IMR-90 (cell line): ENCODE measurements at regions not wholly inside any gene's neighbourhood (a gene's known extent, or its start where the extent isn't known, plus 50 kb on each side); places are given as distances from the start of the nearest gene placed in this dataset.
A peak's percentile ranks its signal among the peaks of the same experiment; 100 is the strongest.

ENCODE experiments used
- ATAC-seq: fragments of 200-7000 bp; cut with Tn5 transposase; 2 replicates; pipeline ENCODE4 v1.9.1; 2020; ENCODE audit warnings: low read depth, mild to moderate bottlenecking, moderate library complexity
- BruUV-seq: library from RNA; stranded (reverse); fragments of 400-500 nt; replicated peaks from 2 replicates; lab custom pipeline; 2021; lab: Mats Ljungman, UMichigan
- CTCF ChIA-PET: fragments of 300-600 bp; formaldehyde crosslinking; extraction: SDS; loops from one replicate; lab custom pipeline; 2021; ENCODE audit warnings: antibody characterized with exemption; lab: Yijun Ruan, JAX
- POLR2A ChIA-PET: fragments of 300-600 bp; sonication (Branson Sonifier 250); formaldehyde crosslinking; loops from one replicate; lab custom pipeline; 2022; ENCODE audit warnings: antibody characterized with exemption; ENCODE audit not compliant: unreplicated experiment; lab: Charles Lee
- DNase-seq: peaks from one replicate; pipeline ENCODE4 v3.0.0; 2013
- H2AFZ ChIP-seq: replicated peaks from 2 replicates; pipeline ENCODE3; 2013; ENCODE audit warnings: low read length, mild to moderate bottlenecking; ENCODE audit not compliant: poor library complexity
- H2AK5ac ChIP-seq: 2 replicates; pipeline ENCODE4 v1.6.1; 2013; ENCODE audit warnings: low read depth, low read length, inconsistent platforms
- H2AK9ac ChIP-seq: replicated peaks from 2 replicates; pipeline ENCODE3; 2013; ENCODE audit warnings: mild to moderate bottlenecking, low read depth, low read length, moderate library complexity; ENCODE audit not compliant: poor library complexity
- H2BK120ac ChIP-seq: 2 replicates; pipeline ENCODE4 v1.6.1; 2013; ENCODE audit warnings: low read depth, low read length, inconsistent platforms
- H2BK15ac ChIP-seq: 3 replicates; pipeline ENCODE4 v1.6.1; 2013; ENCODE audit warnings: low read depth, low read length, inconsistent platforms
- H2BK20ac ChIP-seq: 2 replicates; pipeline ENCODE4 v1.6.1; 2013; ENCODE audit warnings: low read depth, mild to moderate bottlenecking, inconsistent platforms, low read length, moderate library complexity
- H2BK5ac ChIP-seq: 2 replicates; pipeline ENCODE4 v1.6.1; 2013; ENCODE audit warnings: mild to moderate bottlenecking, low read depth, low read length, inconsistent platforms; ENCODE audit not compliant: poor library complexity, severe bottlenecking
- H3K14ac ChIP-seq: replicated peaks from 2 replicates; pipeline ENCODE4 v1.6.1; 2013; ENCODE audit warnings: low read depth, low read length, inconsistent platforms
- H3K18ac ChIP-seq: 2 replicates; pipeline ENCODE4 v1.6.1; 2013; ENCODE audit warnings: low read depth, low read length, control low read depth
- H3K23ac ChIP-seq: 2 replicates; pipeline ENCODE4 v1.6.1; 2013; ENCODE audit warnings: low read depth, low read length, inconsistent platforms
- H3K27ac ChIP-seq: 2 replicates; pipeline ENCODE4 v1.5.1; 2013; ENCODE audit warnings: mild to moderate bottlenecking, control low read depth, low read length; ENCODE audit not compliant: insufficient read depth
- H3K27me3 ChIP-seq: 2 replicates; pipeline ENCODE4 v1.6.1; 2013; ENCODE audit warnings: low read length; ENCODE audit not compliant: control insufficient read depth, insufficient read depth
- H3K36me3 ChIP-seq: 2 replicates; pipeline ENCODE4 v1.6.1; 2013; ENCODE audit warnings: low read length, mixed read lengths; ENCODE audit not compliant: control insufficient read depth, insufficient read depth
- H3K4ac ChIP-seq: 2 replicates; pipeline ENCODE4 v1.6.1; 2013; ENCODE audit warnings: low read depth, low read length, inconsistent platforms
- H3K4me1 ChIP-seq: 2 replicates; pipeline ENCODE4 v1.6.1; 2013; ENCODE audit warnings: low read length, mixed read lengths; ENCODE audit not compliant: control insufficient read depth, insufficient read depth
- H3K4me2 ChIP-seq: 2 replicates; pipeline ENCODE4 v1.6.1; 2013; ENCODE audit warnings: low read depth, mild to moderate bottlenecking, control low read depth, low read length, moderate library complexity
- H3K4me3 ChIP-seq: 2 replicates; pipeline ENCODE4 v1.5.1; 2013; ENCODE audit warnings: low read depth, mild to moderate bottlenecking, control low read depth, low read length, moderate library complexity; ENCODE audit not compliant: insufficient read depth
- H3K56ac ChIP-seq: 2 replicates; pipeline ENCODE4 v1.6.1; 2013; ENCODE audit warnings: low read length, inconsistent platforms; ENCODE audit not compliant: insufficient read depth; ENCODE audit errors: extremely low read depth
- H3K79me1 ChIP-seq, 2 experiments: 2 replicates each; pipeline ENCODE4 v1.6.1; 2013; ENCODE audit warnings: low read length in 2 of 2, inconsistent platforms in 1 of 2, low read depth in 1 of 2
- H3K9ac ChIP-seq: 2 replicates; pipeline ENCODE4 v1.6.1; 2013; ENCODE audit warnings: low read depth, low read length, control low read depth
- H3K9me1 ChIP-seq: 2 replicates; pipeline ENCODE4 v1.6.1; 2013; ENCODE audit warnings: low read length, inconsistent platforms; ENCODE audit not compliant: insufficient read depth
- H3K9me3 ChIP-seq: 2 replicates; pipeline ENCODE4 v1.6.1; 2013; ENCODE audit warnings: low read length; ENCODE audit not compliant: control insufficient read depth, insufficient read depth
- H4K20me1 ChIP-seq: 2 replicates; pipeline ENCODE4 v1.6.1; 2013; ENCODE audit warnings: low read length, inconsistent platforms; ENCODE audit not compliant: insufficient read depth
- H4K5ac ChIP-seq: 2 replicates; pipeline ENCODE4 v1.6.1; 2013; ENCODE audit warnings: mild to moderate bottlenecking, low read depth, low read length, control low read depth
- H4K8ac ChIP-seq, 2 experiments: 2 replicates each; pipeline ENCODE4 v1.6.1; 2013; ENCODE audit warnings: low read depth in 2 of 2, low read length in 2 of 2, control low read depth in 1 of 2, inconsistent platforms in 1 of 2
- H4K91ac ChIP-seq: 2 replicates; pipeline ENCODE4 v1.6.1; 2013; ENCODE audit warnings: low read depth, low read length, inconsistent platforms; ENCODE audit not compliant: insufficient read depth
- CEBPB ChIP-seq: IDR thresholded peaks from 2 replicates; pipeline ENCODE4 v1.6.1; 2012; ENCODE audit warnings: low read depth, low read length, improper control_type of control experiment
- FOS ChIP-seq: fragments of 150-350 bp; IDR thresholded peaks from 2 replicates; pipeline ENCODE4 v1.6.1; 2016; ENCODE audit warnings: low read depth, low read length
- MAFK ChIP-seq: IDR thresholded peaks from 2 replicates; pipeline ENCODE4 v1.6.1; 2012; ENCODE audit warnings: low read depth, low read length, improper control_type of control experiment
- MXI1 ChIP-seq: IDR thresholded peaks from 2 replicates; pipeline ENCODE4 v1.6.1; 2012; ENCODE audit warnings: low read depth, mild to moderate bottlenecking, low read length, moderate library complexity, borderline replicate concordance
- NFE2L2 ChIP-seq: fragments of 150-350 bp; IDR thresholded peaks from 2 replicates; pipeline ENCODE4 v1.6.1; 2016; ENCODE audit warnings: low read depth, mild to moderate bottlenecking, low read length
- RAD21 ChIP-seq: IDR thresholded peaks from 2 replicates; pipeline ENCODE4 v1.6.1; 2012; ENCODE audit warnings: low read length, improper control_type of control experiment
- RCOR1 ChIP-seq: IDR thresholded peaks from 2 replicates; pipeline ENCODE4 v1.6.1; 2012; ENCODE audit warnings: mild to moderate bottlenecking, low read length, improper control_type of control experiment; ENCODE audit not compliant: insufficient replicate concordance
- RFX5 ChIP-seq: IDR thresholded peaks from 2 replicates; pipeline ENCODE4 v1.8.0; 2012; ENCODE audit warnings: low read depth, mild to moderate bottlenecking, low read length, moderate library complexity
- SMC3 ChIP-seq: fragments of 150-350 bp; IDR thresholded peaks from 2 replicates; pipeline ENCODE4 v1.6.1; 2016; ENCODE audit warnings: low read depth, mild to moderate bottlenecking, antibody characterized with exemption, low read length, moderate library complexity
- WGBS, 2 experiments: methylation state at CpG; one replicate each; pipeline versions ENCODE4 v1.1.5 to v1.1.7; 2013; ENCODE audit warnings: missing lambda C conversion rate in 2 of 2; ENCODE audit not compliant: insufficient read length in 1 of 2; ENCODE audit errors: extremely low coverage in 2 of 2; 5-methylcytosine and 5-hydroxymethylcytosine counted together
- dilution Hi-C: fragments of 300-500 bp; cut with HindIII; formaldehyde crosslinking; loops from one replicate; pipeline ENCODE4 v1.14.3; 2018; ENCODE audit warnings: low sequenced_read_pairs; ENCODE audit not compliant: unreplicated experiment
- in situ Hi-C: fragments of 300-500 bp; cut with MboI; formaldehyde crosslinking; loops from 3 replicates; pipeline ENCODE4 v1.14.3; 2019; ENCODE audit warnings: low sequenced_read_pairs, inconsistent platforms, mixed read lengths
- intact Hi-C: fragments of 100-400 bp; cut with micrococcal nuclease; formaldehyde crosslinking; loops from 2 replicates; pipeline ENCODE4 v1.10.0; 2022
- TF ChIP-seq, protein P1 (sequence below): fragments of 150-350 bp; IDR thresholded peaks from 2 replicates; pipeline ENCODE4 v1.6.1; 2017; ENCODE audit warnings: mild to moderate bottlenecking, antibody characterized with exemption, low read length, low read depth

DNA sequence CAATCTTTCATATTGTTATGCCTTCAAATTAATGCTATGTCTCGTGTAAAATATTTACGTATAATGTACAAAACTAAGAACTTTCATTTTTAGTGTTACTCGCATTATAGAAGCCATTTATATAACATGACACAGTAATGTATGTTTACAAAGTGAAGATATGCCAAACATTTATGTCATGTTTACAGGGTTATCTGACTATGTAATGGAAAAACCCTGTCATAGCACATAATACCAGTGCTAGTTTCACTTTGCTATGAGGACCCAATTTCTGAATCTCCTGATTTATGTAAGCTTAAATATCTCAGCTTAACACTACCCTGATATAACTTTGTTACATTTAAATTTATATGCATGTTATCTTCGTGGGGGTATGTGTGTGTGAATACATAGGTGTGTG is 233.1 kb downstream of the FAT4 start:
- no peak overlapping the region for H3K4ac ChIP-seq
- no peak overlapping the region for H2BK20ac ChIP-seq
- H4K20me1 ChIP-seq: no peaks in the 10 kb centered on the region
- H3K4me2 ChIP-seq: peak overlapping the region; percentile 99
- no peak overlapping the region for H2BK5ac ChIP-seq
- no peak overlapping the region for H3K14ac ChIP-seq
- TF ChIP-seq MAFK: no peak
- TF ChIP-seq, protein P1, sequence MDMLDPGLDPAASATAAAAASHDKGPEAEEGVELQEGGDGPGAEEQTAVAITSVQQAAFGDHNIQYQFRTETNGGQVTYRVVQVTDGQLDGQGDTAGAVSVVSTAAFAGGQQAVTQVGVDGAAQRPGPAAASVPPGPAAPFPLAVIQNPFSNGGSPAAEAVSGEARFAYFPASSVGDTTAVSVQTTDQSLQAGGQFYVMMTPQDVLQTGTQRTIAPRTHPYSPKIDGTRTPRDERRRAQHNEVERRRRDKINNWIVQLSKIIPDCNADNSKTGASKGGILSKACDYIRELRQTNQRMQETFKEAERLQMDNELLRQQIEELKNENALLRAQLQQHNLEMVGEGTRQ: no peak
- no peak for TF ChIP-seq SMC3
- no peak for TF ChIP-seq FOS
- TF ChIP-seq NFE2L2: no peak
- no peak for TF ChIP-seq MXI1
- no peak for TF ChIP-seq RCOR1
- no peak for TF ChIP-seq RAD21
- TF ChIP-seq CEBPB: no peak
- TF ChIP-seq RFX5: no peak
- no peak overlapping the region for H3K27ac ChIP-seq
- H3K79me1 ChIP-seq: no peaks in the 10 kb centered on the region
- no peak overlapping the region for H4K5ac ChIP-seq
- H4K91ac ChIP-seq: no peak overlapping the region
- no TSS peak for BruUV-seq
- H4K8ac ChIP-seq: no peak overlapping the region
- H3K36me3 ChIP-seq: no peaks in the 10 kb centered on the region
- H2BK15ac ChIP-seq: no peak overlapping the region
- peak overlapping the region; percentile 94 for H3K18ac ChIP-seq
- ChIA-PET CTCF (no interaction called here), POLR2A (no interaction called here)
- H3K23ac ChIP-seq: no peak overlapping the region
- dilution Hi-C loops (no loop called here), intact Hi-C loops (no loop called here), in situ Hi-C loops (no loop called here)
- no peak overlapping the region for H3K4me3 ChIP-seq
- H3K9me1 ChIP-seq: no peaks in the 10 kb centered on the region
- no peak overlapping the region for H2BK120ac ChIP-seq
- 0 out of 2 replicates have a peak, but pooled peaks have one; percentile 37 for ATAC-seq
- peak; percentile 59 for DNase-seq
- H3K56ac ChIP-seq: no peak overlapping the region
- peaks cover 2% of the 10 kb centered on the region; the same call in 1 of the 2 replicates for H3K4me1 ChIP-seq
- H3K9me3 ChIP-seq: no peaks in the 10 kb centered on the region
- H2AK5ac ChIP-seq: no peak overlapping the region
- no peak overlapping the region for H2AK9ac ChIP-seq
- H2AFZ ChIP-seq: no peak overlapping the region
- H3K9ac ChIP-seq: no peak overlapping the region
- no peaks in the 10 kb centered on the region for H3K27me3 ChIP-seq
- no CpG with 5 or more reads among the region's 4 CpGs for WGBS, 2 experiments
